HepG2 (cell line): ENCODE measurements at regions not wholly inside any gene's neighbourhood (a gene's known extent, or its start where the extent isn't known, plus 50 kb on each side); places are given as distances from the start of the nearest gene placed in this dataset.

ENCODE experiments used
- ATAC-seq: fragments of 200-7000 bp; cut with Tn5 transposase; 3 replicates; pipeline ENCODE4 v1.9.1; 2020; ENCODE audit warnings: mild to moderate bottlenecking, moderate library complexity
- BruUV-seq: library from RNA; stranded (reverse); fragments of 400-500 nt; replicated peaks from 2 replicates; lab custom pipeline; 2021; lab: Mats Ljungman, UMichigan
- CTCF ChIA-PET: fragments of 300-600 bp; formaldehyde crosslinking; extraction: SDS; loops from one replicate; lab custom pipeline; 2021; ENCODE audit warnings: low total read pairs, inconsistent platforms, low intra/inter-chr PET ratio; lab: Yijun Ruan, JAX
- POLR2A ChIA-PET: fragments of 350-600 bp; sonication (Branson Sonifier 250); formaldehyde crosslinking; loops from one replicate; lab custom pipeline; 2020; ENCODE audit warnings: antibody characterized with exemption, inconsistent platforms; lab: Yijun Ruan, JAX
- DNase-seq: peaks from one replicate; pipeline ENCODE4 v3.0.0-alpha.2; 2015; ENCODE audit warnings: low spot score
- FAIRE-seq: peaks from 3 replicates; lab custom pipeline; 2011; peaks lifted over from hg19 to GRCh38; lab: Jason Lieb, UNC
- H2AFZ ChIP-seq: one replicate; pipeline ENCODE4 v1.6.1; 2011; ENCODE audit warnings: low read length, inconsistent platforms
- H3K27ac ChIP-seq: fragments of 300-600 bp; 3 replicates; pipeline ENCODE4 v1.8.0; 2011; ENCODE audit warnings: mixed run types, mild to moderate bottlenecking, mixed read lengths, low read length, inconsistent platforms; ENCODE audit not compliant: insufficient read depth; ENCODE audit errors: extremely low read length
- H3K27me3 ChIP-seq, 2 experiments: fragments of 200-600 bp in 1 of 2; 2 replicates in 1 of 2; 3 replicates in 1 of 2; pipeline versions ENCODE4 v1.6.0 to v1.8.0; 2011; ENCODE audit warnings: low read length in 2 of 2, mild to moderate bottlenecking in 2 of 2, moderate library complexity in 2 of 2, inconsistent platforms in 1 of 2; ENCODE audit not compliant: insufficient read depth in 2 of 2, control insufficient read depth in 1 of 2
- H3K36me3 ChIP-seq, 2 experiments: fragments of 200-600 bp in 1 of 2; replicated peaks in 1 of 2; 2 replicates in 1 of 2; 3 replicates in 1 of 2; pipeline versions ENCODE4 v1.5.1 to v1.8.0; 2011; ENCODE audit warnings: low read length in 2 of 2, inconsistent platforms in 1 of 2; ENCODE audit not compliant: insufficient read depth in 2 of 2, control insufficient read depth in 1 of 2
- H3K4me1 ChIP-seq: 2 replicates; pipeline ENCODE4 v1.5.1; 2012; ENCODE audit warnings: low read length, inconsistent platforms; ENCODE audit not compliant: insufficient read depth
- H3K4me2 ChIP-seq: 2 replicates; pipeline ENCODE4 v1.6.0; 2011; ENCODE audit warnings: low read depth, low read length, inconsistent platforms
- H3K4me3 ChIP-seq, 3 experiments: fragments of 200-600 bp in 1 of 3; sonication (generic), shearing (Covaris generic) in 1 of 3; replicated peaks in 1 of 3; 2 replicates each; pipeline ENCODE4 v1.5.1; 2011 to 2016; ENCODE audit warnings: low read length in 3 of 3, inconsistent platforms in 2 of 3, low read depth in 2 of 3, mild to moderate bottlenecking in 2 of 3, control low read depth in 1 of 3, mixed read lengths in 1 of 3; ENCODE audit not compliant: insufficient read depth in 1 of 3
- H3K79me2 ChIP-seq: one replicate; pipeline ENCODE4 v1.6.1; 2011; ENCODE audit warnings: low read length, inconsistent platforms; ENCODE audit not compliant: insufficient read depth
- H3K9ac ChIP-seq: 2 replicates; pipeline ENCODE4 v1.6.0; 2011; ENCODE audit warnings: mild to moderate bottlenecking, low read depth, low read length, inconsistent platforms; ENCODE audit not compliant: insufficient read depth
- H3K9me3 ChIP-seq: 2 replicates; pipeline ENCODE4 v1.5.1; 2012; ENCODE audit warnings: mild to moderate bottlenecking, low read length
- H4K20me1 ChIP-seq: 2 replicates; pipeline ENCODE4 v1.6.0; 2011; ENCODE audit warnings: inconsistent platforms, mild to moderate bottlenecking, low read length, moderate library complexity; ENCODE audit not compliant: insufficient read depth
- HOXA9 ChIP-seq: sonication (generic); formaldehyde crosslinking; IDR thresholded peaks from 2 replicates; pipeline ENCODE4 v1.8.1; 2022; ENCODE audit warnings: missing genetic modification reagents, mild to moderate bottlenecking, moderate library complexity, borderline replicate concordance
- KLF15 ChIP-seq: sonication (generic); formaldehyde crosslinking; IDR thresholded peaks from 2 replicates; pipeline ENCODE4 v1.8.1; 2023; ENCODE audit warnings: borderline replicate concordance, mild to moderate bottlenecking, inconsistent platforms, missing genetic modification reagents, mixed read lengths
- LBX2 ChIP-seq: sonication (generic); formaldehyde crosslinking; IDR thresholded peaks from 2 replicates; pipeline ENCODE4 v1.5.0; 2020; ENCODE audit warnings: missing genetic modification reagents, mild to moderate bottlenecking, borderline replicate concordance
- MAFF ChIP-seq: IDR thresholded peaks from 2 replicates; pipeline ENCODE4 v1.6.1; 2011; ENCODE audit warnings: low read depth, low read length, improper control_type of control experiment
- MAFK ChIP-seq, 2 experiments: IDR thresholded peaks in 1 of 2; conservative IDR thresholded peaks in 1 of 2; 2 replicates each; pipeline ENCODE4 v1.6.1; 2011; ENCODE audit warnings: improper control_type of control experiment in 2 of 2, low read length in 2 of 2
- NR2F6 ChIP-seq, 2 experiments: IDR thresholded peaks; 2 replicates each; pipeline ENCODE4 v1.6.1; 2016; ENCODE audit warnings: antibody characterized with exemption in 1 of 2, mild to moderate bottlenecking in 1 of 2
- PHF5A ChIP-seq: IDR thresholded peaks from one replicate; pipeline ENCODE4 v1.6.1; 2018; ENCODE audit warnings: low read depth, missing genetic modification reagents; ENCODE audit not compliant: unreplicated experiment
- RARG ChIP-seq: sonication (generic); formaldehyde crosslinking; IDR thresholded peaks from 2 replicates; pipeline ENCODE4 v1.4.0; 2020; ENCODE audit warnings: low read depth, mild to moderate bottlenecking, missing genetic modification reagents
- REXO4 ChIP-seq: sonication (generic); formaldehyde crosslinking; IDR thresholded peaks from 2 replicates; pipeline ENCODE4 v1.8.0; 2022; ENCODE audit warnings: missing genetic modification reagents, mild to moderate bottlenecking, borderline replicate concordance
- RXRB ChIP-seq: IDR thresholded peaks from 2 replicates; pipeline ENCODE4 v1.6.1; 2016; ENCODE audit warnings: borderline replicate concordance, missing genetic modification reagents, missing compliant biosample characterization
- SALL1 ChIP-seq: sonication (generic); formaldehyde crosslinking; IDR thresholded peaks from 2 replicates; pipeline ENCODE4 v1.8.0; 2022; ENCODE audit warnings: mild to moderate bottlenecking, missing genetic modification reagents
- ZIK1 ChIP-seq: sonication (generic); formaldehyde crosslinking; IDR thresholded peaks from 2 replicates; pipeline ENCODE4 v1.5.0; 2020; ENCODE audit warnings: mild to moderate bottlenecking, low read depth, missing genetic modification reagents, borderline replicate concordance
- ZKSCAN5 ChIP-seq: sonication (generic); formaldehyde crosslinking; IDR thresholded peaks from 2 replicates; pipeline ENCODE4 v1.5.1; 2020; ENCODE audit warnings: mild to moderate bottlenecking, missing genetic modification reagents
- ZNF101 ChIP-seq: sonication (generic); formaldehyde crosslinking; IDR thresholded peaks from 2 replicates; pipeline ENCODE4 v1.4.0; 2020; ENCODE audit warnings: mild to moderate bottlenecking, low read depth, missing genetic modification reagents, borderline replicate concordance
- ZNF235 ChIP-seq: sonication (generic); formaldehyde crosslinking; IDR thresholded peaks from 2 replicates; pipeline ENCODE4 v1.8.1; 2023; ENCODE audit warnings: mild to moderate bottlenecking, missing genetic modification reagents, borderline replicate concordance
- ZNF24 ChIP-seq: fragments of 450-650 bp; IDR thresholded peaks from 2 replicates; pipeline ENCODE4 v1.6.1; 2017; ENCODE audit warnings: antibody characterized with exemption, mild to moderate bottlenecking
- ZNF263 ChIP-seq: sonication (generic); formaldehyde crosslinking; IDR thresholded peaks from 2 replicates; pipeline ENCODE4 v1.4.0; 2020; ENCODE audit warnings: missing genetic modification reagents
- ZNF430 ChIP-seq: sonication (generic); formaldehyde crosslinking; IDR thresholded peaks from 2 replicates; pipeline ENCODE4 v1.9.0; 2021; ENCODE audit warnings: mild to moderate bottlenecking, missing genetic modification reagents
- ZNF564 ChIP-seq: sonication (generic); formaldehyde crosslinking; IDR thresholded peaks from 2 replicates; pipeline ENCODE4 v1.8.1; 2023; ENCODE audit warnings: mild to moderate bottlenecking, missing genetic modification reagents
- ZNF772 ChIP-seq: sonication (generic); formaldehyde crosslinking; IDR thresholded peaks from 2 replicates; pipeline ENCODE4 v1.5.0; 2020; ENCODE audit warnings: mild to moderate bottlenecking, missing genetic modification reagents
- ZNF780A ChIP-seq: sonication (generic); formaldehyde crosslinking; IDR thresholded peaks from 2 replicates; pipeline ENCODE4 v1.8.0; 2022; ENCODE audit warnings: mild to moderate bottlenecking, missing genetic modification reagents, moderate library complexity
- ZSCAN20 ChIP-seq: sonication (generic); formaldehyde crosslinking; IDR thresholded peaks from 2 replicates; pipeline ENCODE4 v1.4.0; 2020; ENCODE audit warnings: missing genetic modification reagents, mild to moderate bottlenecking, borderline replicate concordance
- WGBS: methylation state at CpG from one replicate; pipeline ENCODE4 v1.1.6; 2017; ENCODE audit warnings: low lambda C conversion rate; 5-methylcytosine and 5-hydroxymethylcytosine counted together
- in situ Hi-C: cut with HindIII; loops from 2 replicates; pipeline ENCODE4 v1.10.0; 2017; ENCODE audit warnings: low pct_unique_long_range_greater_than_20kb; ENCODE audit not compliant: extremely low pct_ligation_motif_present
- intact Hi-C: fragments of 100-400 bp; cut with micrococcal nuclease; formaldehyde crosslinking; loops from one replicate; pipeline ENCODE4 v1.10.0; 2022; ENCODE audit not compliant: unreplicated experiment

GRCh38 chr2:123091471-123091870, 933.6 kb upstream of the CNTNAP5 start:
- no peaks in the 10 kb centered on the region for H3K36me3 ChIP-seq
- ChIA-PET CTCF (no interaction called here), POLR2A (no interaction called here)
- H3K9me3 ChIP-seq: peaks cover 73% of the 10 kb centered on the region
- FAIRE-seq: no peak
- no peaks in the 10 kb centered on the region for H3K79me2 ChIP-seq
- no peak overlapping the region for H3K27ac ChIP-seq
- H3K27me3 ChIP-seq: no peaks in the 10 kb centered on the region
- no peaks in the 10 kb centered on the region for H3K4me1 ChIP-seq
- no peak for ATAC-seq
- H3K4me3 ChIP-seq: no peak overlapping the region
- H3K4me2 ChIP-seq: no peak overlapping the region
- 76% methylated on average over 2 of the region's 2 CpGs for WGBS
- TF ChIP-seq MAFK (conservative IDR thresholded peaks at IDR 0.05 in 1 of 2, IDR thresholded peaks at IDR 0.05 in 1 of 2; ENCODE audit: low read length in 2 of 2) (peak; percentile 66 to 72), ZIK1 (CRISPR knock-in tag) (no peak), MAFF (peak; percentile 59)
- no peak for DNase-seq
- H4K20me1 ChIP-seq: no peaks in the 10 kb centered on the region
- no TSS peak for BruUV-seq
- H2AFZ ChIP-seq: no peak overlapping the region
- in situ Hi-C loops: no loop called here
- H3K9ac ChIP-seq: no peak overlapping the region
- intact Hi-C loops: no loop called here

GRCh38 chr2:123093199-123093598, 931.9 kb upstream of the CNTNAP5 start:
- ATAC-seq (no peak), FAIRE-seq (no peak)
- H3K79me2 ChIP-seq: no peaks in the 10 kb centered on the region
- TF ChIP-seq ZNF24 (no peak), RXRB (CRISPR knock-in tag) (no peak), ZNF780A (CRISPR knock-in tag) (no peak), NR2F6 (IDR thresholded peaks at IDR 0.05) (no peak), NR2F6 (CRISPR knock-in tag; IDR thresholded peaks at IDR 0.05) (no peak), ZSCAN20 (CRISPR knock-in tag) (no peak), ZNF772 (no peak), KLF15 (no peak), SALL1 (CRISPR knock-in tag) (no peak), ZNF101 (CRISPR knock-in tag) (no peak), ZNF564 (no peak), LBX2 (no peak), ZKSCAN5 (CRISPR knock-in tag) (no peak), PHF5A (CRISPR knock-in tag) (no peak), RARG (CRISPR knock-in tag) (no peak), ZNF263 (CRISPR knock-in tag) (no peak), HOXA9 (no peak), REXO4 (CRISPR knock-in tag) (no peak), ZNF235 (CRISPR knock-in tag) (no peak), ZNF430 (no peak)
- TF ChIP-seq, all 625 proteins: peak for 0
- CTCF ChIA-PET: no interaction called here
- intact Hi-C loops (no loop called here), in situ Hi-C loops (no loop called here)
- no TSS peak for BruUV-seq
- no peak overlapping the region for H3K9ac ChIP-seq
- peaks cover 74% of the 10 kb centered on the region for H3K9me3 ChIP-seq
- H3K27ac ChIP-seq: no peak overlapping the region
- no peaks in the 10 kb centered on the region for H3K36me3 ChIP-seq
- DNase-seq: no peak
- H3K4me1 ChIP-seq: no peaks in the 10 kb centered on the region
- no peak overlapping the region for H3K4me2 ChIP-seq
- H2AFZ ChIP-seq: no peak overlapping the region
- no peaks in the 10 kb centered on the region for H4K20me1 ChIP-seq
- 2% methylated on average over 2 of the region's 2 CpGs for WGBS
- POLR2A ChIA-PET: no interaction called here
- no peaks in the 10 kb centered on the region for H3K27me3 ChIP-seq
- no peak overlapping the region for H3K4me3 ChIP-seq
